GM12878 (cell line): ENCODE measurements at regions not wholly inside any gene's neighbourhood (a gene's known extent, or its start where the extent isn't known, plus 50 kb on each side); places are given as distances from the start of the nearest gene placed in this dataset.

ENCODE experiments used
- ATAC-seq: fragments of 200-7000 bp; cut with Tn5 transposase; 3 replicates; pipeline ENCODE4 v1.9.1; 2020; ENCODE audit warnings: mild to moderate bottlenecking, moderate library complexity
- BruUV-seq: library from RNA; stranded (reverse); fragments of 400-500 nt; replicated peaks from 2 replicates; lab custom pipeline; 2021; lab: Mats Ljungman, UMichigan
- CTCF ChIA-PET: fragments of 300-600 bp; sonication (Branson Sonifier 250); formaldehyde crosslinking; extraction: SDS; loops from one replicate; lab custom pipeline; 2021; ENCODE audit warnings: inconsistent platforms; lab: Yijun Ruan, JAX
- POLR2A ChIA-PET: fragments of 350-600 bp; formaldehyde crosslinking; extraction: SDS; loops from one replicate; lab custom pipeline; 2021; ENCODE audit warnings: inconsistent platforms; lab: Charles Lee
- RAD21 ChIA-PET: fragments of 300-600 bp; sonication (Branson Sonifier 250); formaldehyde crosslinking; loops from one replicate; lab custom pipeline; 2023; ENCODE audit warnings: antibody characterized with exemption; ENCODE audit not compliant: unreplicated experiment; lab: Charles Lee
- SMC1A ChIA-PET: fragments of 300-600 bp; sonication (Branson Sonifier 250); formaldehyde crosslinking; loops from one replicate; lab custom pipeline; 2023; ENCODE audit not compliant: unreplicated experiment, uncharacterized antibody; lab: Charles Lee
- DNase-seq: peaks from one replicate; pipeline ENCODE4 v3.0.0-alpha.2; 2011; ENCODE audit warnings: low read depth, low spot score
- FAIRE-seq: peaks from 3 replicates; lab custom pipeline; 2011; peaks lifted over from hg19 to GRCh38; lab: Jason Lieb, UNC
- H2AFZ ChIP-seq: 2 replicates; pipeline ENCODE4 v1.6.0; 2011; ENCODE audit warnings: low read depth, low read length, control low read depth; ENCODE audit not compliant: control insufficient read depth
- H3K27ac ChIP-seq: 2 replicates; pipeline ENCODE4 v1.5.1; 2011; ENCODE audit warnings: control low read depth; ENCODE audit not compliant: control insufficient read depth, insufficient read depth
- H3K27me3 ChIP-seq, 2 experiments: replicated peaks in 1 of 2; 2 replicates each; pipeline versions ENCODE4 v1.6.0 to v1.6.1; 2011; ENCODE audit warnings: low read length in 1 of 2; ENCODE audit not compliant: control insufficient read depth in 2 of 2, insufficient read depth in 2 of 2
- H3K36me3 ChIP-seq, 2 experiments: 2 replicates each; pipeline ENCODE4 v1.5.1; 2011; ENCODE audit warnings: low read length in 1 of 2; ENCODE audit not compliant: control insufficient read depth in 2 of 2, insufficient read depth in 2 of 2
- H3K4me1 ChIP-seq: 2 replicates; pipeline ENCODE4 v1.6.1; 2011; ENCODE audit warnings: mild to moderate bottlenecking, low read length, moderate library complexity, mixed read lengths; ENCODE audit not compliant: control insufficient read depth, insufficient read depth
- H3K4me2 ChIP-seq: 2 replicates; pipeline ENCODE4 v1.6.0; 2011; ENCODE audit warnings: control low read depth; ENCODE audit not compliant: control insufficient read depth, insufficient read depth
- H3K4me3 ChIP-seq: fragments of 200-600 bp; sonication (generic); 2 replicates; pipeline ENCODE4 v1.5.1; 2016
- H3K79me2 ChIP-seq: 2 replicates; pipeline ENCODE4 v1.6.0; 2011; ENCODE audit warnings: low read length; ENCODE audit not compliant: control insufficient read depth, insufficient read depth
- H3K9ac ChIP-seq: 2 replicates; pipeline ENCODE4 v1.8.0; 2011; ENCODE audit warnings: low read length, control low read depth, mixed read lengths; ENCODE audit not compliant: control insufficient read depth, insufficient read depth
- H3K9me3 ChIP-seq: replicated peaks from 3 replicates; pipeline ENCODE4 v1.5.1; 2011; ENCODE audit warnings: mild to moderate bottlenecking, low read length; ENCODE audit not compliant: control insufficient read depth, insufficient read depth
- H4K20me1 ChIP-seq: 2 replicates; pipeline ENCODE4 v1.6.0; 2011; ENCODE audit not compliant: control insufficient read depth, insufficient read depth
- BACH1 ChIP-seq: fragments of 450-650 bp; IDR thresholded peaks from 2 replicates; pipeline ENCODE4 v1.6.1; 2017; ENCODE audit warnings: mild to moderate bottlenecking, borderline replicate concordance
- E2F8 ChIP-seq: fragments of 450-650 bp; IDR thresholded peaks from 2 replicates; pipeline ENCODE4 v1.6.1; 2018; ENCODE audit warnings: mild to moderate bottlenecking, low read depth, moderate library complexity; ENCODE audit not compliant: partially characterized antibody
- EP300 ChIP-seq, 2 experiments: fragments of 150-350 bp in 1 of 2; IDR thresholded peaks; 2 replicates each; pipeline ENCODE4 v1.6.1; 2011 to 2012; ENCODE audit warnings: low read depth in 2 of 2, low read length in 2 of 2, borderline replicate concordance in 1 of 2, improper control_type of control experiment in 1 of 2, inconsistent platforms in 1 of 2; ENCODE audit not compliant: control insufficient read depth in 1 of 2
- HDAC6 ChIP-seq: fragments of 200-600 bp; sonication (generic); IDR thresholded peaks from one replicate; pipeline ENCODE4 v1.8.0; 2017; ENCODE audit warnings: antibody characterized with exemption; ENCODE audit not compliant: unreplicated experiment
- RBBP5 ChIP-seq: fragments of 200-600 bp; sonication (generic); conservative IDR thresholded peaks from 2 replicates; pipeline ENCODE4 v1.6.1; 2016
- SP1 ChIP-seq: IDR thresholded peaks from one replicate; pipeline ENCODE4 v1.6.1; 2011; ENCODE audit warnings: low read depth, low read length
- YY1 ChIP-seq: IDR thresholded peaks from 2 replicates; pipeline ENCODE4 v1.6.1; 2011; ENCODE audit warnings: low read depth, mild to moderate bottlenecking, low read length
- WGBS: methylation state at CpG from one replicate; pipeline ENCODE4 v1.1.6; 2016; ENCODE audit warnings: low lambda C conversion rate; ENCODE audit not compliant: insufficient replicate concordance, insufficient coverage; ENCODE audit errors: missing lambda C conversion rate; 5-methylcytosine and 5-hydroxymethylcytosine counted together
- in situ Hi-C: fragments of 300-500 bp; cut with MboI; formaldehyde crosslinking; loops from 9 replicates; pipeline ENCODE4 v1.14.3; 2018; ENCODE audit warnings: mixed read lengths
- intact Hi-C: fragments of 100-400 bp; cut with micrococcal nuclease; formaldehyde crosslinking; loops from one replicate; pipeline ENCODE4 v1.14.2; 2022; ENCODE audit not compliant: unreplicated experiment

GRCh38 chr4:64897683-64898082 lies 488.4 kb upstream of the TECRL start:
- Histone ChIP-seq H4K20me1 (no peaks in the 10 kb centered on the region), H3K36me3 (no peaks in the 10 kb centered on the region), H3K4me1 (no peaks in the 10 kb centered on the region), H3K9ac (no peak overlapping the region), H3K9me3 (no peaks in the 10 kb centered on the region), H3K4me3 (no peak overlapping the region), H3K27ac (no peak overlapping the region), H3K79me2 (no peaks in the 10 kb centered on the region), H3K4me2 (no peak overlapping the region), H3K27me3 (no peaks in the 10 kb centered on the region), H2AFZ (no peak overlapping the region)
- WGBS, result 28% methylated on average over 4 of the region's 4 CpGs
- ChIA-PET SMC1A (no interaction called here), POLR2A (no interaction called here), RAD21 (no interaction called here), CTCF (interaction anchor here (0.6 to 1.4 kb wide), 2 partner anchors 10 to 188 kb away, joined by 5 to 6 read pairs; no protein-coding TSS in a partner anchor)
- no peak for DNase-seq
- in situ Hi-C loops (no loop called here), intact Hi-C loops (no loop called here)
- BruUV-seq, result no TSS peak
- FAIRE-seq, result no peak
- no peak for TF ChIP-seq BACH1
- TF ChIP-seq EP300 (IDR thresholded peaks at IDR 0.05; ENCODE audit: borderline replicate concordance in 1 of 2, control insufficient read depth in 1 of 2, low read depth in 2 of 2, low read length in 2 of 2), result no peak
- TF ChIP-seq E2F8, result no peak
- no peak for TF ChIP-seq RBBP5
- no peak for TF ChIP-seq HDAC6
- TF ChIP-seq YY1, result no peak
- TF ChIP-seq SP1, result no peak
- no peak for ATAC-seq
